ENCODE measurements at regions not wholly inside any gene's neighbourhood (a gene's known extent, or its start where the extent isn't known, plus 50 kb on each side); places are given as distances from the start of the nearest gene placed in this dataset.

DNA sequence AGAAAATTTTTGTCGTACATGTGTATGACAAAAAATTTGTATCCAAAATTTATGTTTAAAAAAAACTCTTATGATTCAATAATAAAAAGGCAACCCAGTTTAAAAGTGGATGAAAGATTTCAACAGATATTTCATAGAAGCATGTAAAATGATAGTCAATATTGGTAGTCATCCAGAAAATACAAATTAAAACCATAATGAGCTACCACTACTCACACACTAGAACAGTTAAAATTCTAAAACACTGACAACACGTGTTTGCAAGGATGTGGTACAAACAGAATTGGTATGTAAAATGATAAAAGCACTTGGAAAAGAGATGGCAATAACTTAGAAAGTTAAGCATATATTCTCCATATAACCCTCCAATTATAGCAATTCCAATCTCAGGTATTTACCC lies 303.0 kb upstream of the NR2F2 start:
- H3K27ac ChIP-seq (ENCODE audit: extremely low read length, insufficient read depth, low read length) = no peak overlapping the region
- H3K9me3 ChIP-seq (ENCODE audit: low read length) = 0 out of 2 replicates have a peak, but pooled peaks cover 6% of the 10 kb centered on the region
- CTCF ChIA-PET (ENCODE audit: low intra/inter-chr PET ratio, low total read pairs) = no interaction called here
- POLR2A ChIA-PET = no interaction called here
- no peak overlapping the region for H3K4me3 ChIP-seq (replicated peaks in 1 of 3; ENCODE audit: insufficient read depth in 1 of 3, low read depth in 2 of 3, low read length in 3 of 3)
- no TSS peak for BruUV-seq (replicated peaks)
- H3K79me2 ChIP-seq (ENCODE audit: insufficient read depth, low read length) = no peaks in the 10 kb centered on the region
- no peak for ATAC-seq
- peaks cover 6% of the 10 kb centered on the region; the same call in 1 of the 2 replicates for H3K4me1 ChIP-seq (ENCODE audit: insufficient read depth, low read length)
- H3K27me3 ChIP-seq (ENCODE audit: control insufficient read depth in 1 of 2, insufficient read depth in 2 of 2, low read length in 2 of 2) = no peaks in the 10 kb centered on the region
- in situ Hi-C loops (cut with HindIII; ENCODE audit: extremely low pct_ligation_motif_present, low pct_unique_long_range_greater_than_20kb) (no loop called here), intact Hi-C loops (cut with micrococcal nuclease; ENCODE audit: unreplicated experiment) (no loop called here)
- 47% methylated on average over 2 of the region's 2 CpGs for WGBS (ENCODE audit: low lambda C conversion rate)
- TF ChIP-seq ZNF713 (CRISPR knock-in tag; IDR thresholded peaks at IDR 0.05) (no peak), MLLT10 (CRISPR knock-in tag; IDR thresholded peaks at IDR 0.05) (no peak), RFX5 (IDR thresholded peaks at IDR 0.05; ENCODE audit: low read depth, low read length) (no peak), KLF6 (CRISPR knock-in tag; IDR thresholded peaks at IDR 0.05) (no peak), MATR3 (CRISPR knock-in tag; IDR thresholded peaks at IDR 0.05) (no peak), SMAD3 (CRISPR knock-in tag; IDR thresholded peaks at IDR 0.05) (no peak), SRY (CRISPR knock-in tag; IDR thresholded peaks at IDR 0.05) (no peak), ZFP36 (IDR thresholded peaks at IDR 0.05; ENCODE audit: borderline replicate concordance, low read depth, low read length, partially characterized antibody) (no peak), ZNF562 (CRISPR knock-in tag; IDR thresholded peaks at IDR 0.05; ENCODE audit: borderline replicate concordance) (no peak)
- TF ChIP-seq, protein P1, sequence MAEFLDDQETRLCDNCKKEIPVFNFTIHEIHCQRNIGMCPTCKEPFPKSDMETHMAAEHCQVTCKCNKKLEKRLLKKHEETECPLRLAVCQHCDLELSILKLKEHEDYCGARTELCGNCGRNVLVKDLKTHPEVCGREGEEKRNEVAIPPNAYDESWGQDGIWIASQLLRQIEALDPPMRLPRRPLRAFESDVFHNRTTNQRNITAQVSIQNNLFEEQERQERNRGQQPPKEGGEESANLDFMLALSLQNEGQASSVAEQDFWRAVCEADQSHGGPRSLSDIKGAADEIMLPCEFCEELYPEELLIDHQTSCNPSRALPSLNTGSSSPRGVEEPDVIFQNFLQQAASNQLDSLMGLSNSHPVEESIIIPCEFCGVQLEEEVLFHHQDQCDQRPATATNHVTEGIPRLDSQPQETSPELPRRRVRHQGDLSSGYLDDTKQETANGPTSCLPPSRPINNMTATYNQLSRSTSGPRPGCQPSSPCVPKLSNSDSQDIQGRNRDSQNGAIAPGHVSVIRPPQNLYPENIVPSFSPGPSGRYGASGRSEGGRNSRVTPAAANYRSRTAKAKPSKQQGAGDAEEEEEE (CRISPR knock-in tag; IDR thresholded peaks at IDR 0.05; ENCODE audit: borderline replicate concordance) = no peak
- TF ChIP-seq, protein P2, sequence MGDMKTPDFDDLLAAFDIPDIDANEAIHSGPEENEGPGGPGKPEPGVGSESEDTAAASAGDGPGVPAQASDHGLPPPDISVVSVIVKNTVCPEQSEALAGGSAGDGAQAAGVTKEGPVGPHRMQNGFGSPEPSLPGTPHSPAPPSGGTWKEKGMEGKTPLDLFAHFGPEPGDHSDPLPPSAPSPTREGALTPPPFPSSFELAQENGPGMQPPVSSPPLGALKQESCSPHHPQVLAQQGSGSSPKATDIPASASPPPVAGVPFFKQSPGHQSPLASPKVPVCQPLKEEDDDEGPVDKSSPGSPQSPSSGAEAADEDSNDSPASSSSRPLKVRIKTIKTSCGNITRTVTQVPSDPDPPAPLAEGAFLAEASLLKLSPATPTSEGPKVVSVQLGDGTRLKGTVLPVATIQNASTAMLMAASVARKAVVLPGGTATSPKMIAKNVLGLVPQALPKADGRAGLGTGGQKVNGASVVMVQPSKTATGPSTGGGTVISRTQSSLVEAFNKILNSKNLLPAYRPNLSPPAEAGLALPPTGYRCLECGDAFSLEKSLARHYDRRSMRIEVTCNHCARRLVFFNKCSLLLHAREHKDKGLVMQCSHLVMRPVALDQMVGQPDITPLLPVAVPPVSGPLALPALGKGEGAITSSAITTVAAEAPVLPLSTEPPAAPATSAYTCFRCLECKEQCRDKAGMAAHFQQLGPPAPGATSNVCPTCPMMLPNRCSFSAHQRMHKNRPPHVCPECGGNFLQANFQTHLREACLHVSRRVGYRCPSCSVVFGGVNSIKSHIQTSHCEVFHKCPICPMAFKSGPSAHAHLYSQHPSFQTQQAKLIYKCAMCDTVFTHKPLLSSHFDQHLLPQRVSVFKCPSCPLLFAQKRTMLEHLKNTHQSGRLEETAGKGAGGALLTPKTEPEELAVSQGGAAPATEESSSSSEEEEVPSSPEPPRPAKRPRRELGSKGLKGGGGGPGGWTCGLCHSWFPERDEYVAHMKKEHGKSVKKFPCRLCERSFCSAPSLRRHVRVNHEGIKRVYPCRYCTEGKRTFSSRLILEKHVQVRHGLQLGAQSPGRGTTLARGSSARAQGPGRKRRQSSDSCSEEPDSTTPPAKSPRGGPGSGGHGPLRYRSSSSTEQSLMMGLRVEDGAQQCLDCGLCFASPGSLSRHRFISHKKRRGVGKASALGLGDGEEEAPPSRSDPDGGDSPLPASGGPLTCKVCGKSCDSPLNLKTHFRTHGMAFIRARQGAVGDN (CRISPR knock-in tag; IDR thresholded peaks at IDR 0.05) = no peak
- H3K4me2 ChIP-seq (ENCODE audit: low read depth, low read length) = no peak overlapping the region
- no peaks in the 10 kb centered on the region for H4K20me1 ChIP-seq (ENCODE audit: insufficient read depth, low read length)
- no peak for FAIRE-seq
- no peak overlapping the region for H2AFZ ChIP-seq (ENCODE audit: low read length)
- no peak for DNase-seq (ENCODE audit: low spot score)
- H3K9ac ChIP-seq (ENCODE audit: insufficient read depth, low read depth, low read length) = no peak overlapping the region
- no peaks in the 10 kb centered on the region for H3K36me3 ChIP-seq (replicated peaks in 1 of 2; ENCODE audit: control insufficient read depth in 1 of 2, insufficient read depth in 2 of 2, low read length in 2 of 2)
